IPS DF 4.7 (cell line): ENCODE measurements at regions not wholly inside any gene's neighbourhood (a gene's known extent, or its start where the extent isn't known, plus 50 kb on each side); places are given as distances from the start of the nearest gene placed in this dataset.
"Not testable (repeated sequence)": the region's sequence is repeated elsewhere in the genome, so short reads cannot be mapped to it uniquely, and the experiment has no call there.

Source experiments
- DNase-seq: peaks from one replicate; pipeline ENCODE4 v3.0.0-alpha.2; 2013; ENCODE audit warnings: low spot score; ENCODE audit errors: extremely low read depth

DNA sequence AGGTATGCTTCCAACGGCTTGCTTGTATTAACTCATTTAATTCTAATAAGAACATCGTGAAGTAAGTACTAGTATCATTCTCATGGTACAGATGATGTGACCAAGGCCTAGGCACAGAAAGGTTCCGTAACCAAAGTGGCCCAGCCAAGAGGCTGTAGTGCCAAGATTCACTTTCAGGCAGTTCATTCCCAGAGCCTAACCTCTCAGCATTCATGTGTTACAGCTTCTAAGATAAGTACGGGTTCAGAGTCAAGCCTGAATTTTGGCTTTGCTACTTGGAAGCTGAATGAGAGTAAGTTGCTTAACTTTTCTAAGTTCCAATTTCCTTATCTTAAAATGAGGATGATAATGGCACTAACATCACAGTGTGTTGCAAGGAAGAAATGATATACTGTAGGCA, 379.9 kb downstream of the AEBP2 start:
- no peak for DNase-seq

DNA sequence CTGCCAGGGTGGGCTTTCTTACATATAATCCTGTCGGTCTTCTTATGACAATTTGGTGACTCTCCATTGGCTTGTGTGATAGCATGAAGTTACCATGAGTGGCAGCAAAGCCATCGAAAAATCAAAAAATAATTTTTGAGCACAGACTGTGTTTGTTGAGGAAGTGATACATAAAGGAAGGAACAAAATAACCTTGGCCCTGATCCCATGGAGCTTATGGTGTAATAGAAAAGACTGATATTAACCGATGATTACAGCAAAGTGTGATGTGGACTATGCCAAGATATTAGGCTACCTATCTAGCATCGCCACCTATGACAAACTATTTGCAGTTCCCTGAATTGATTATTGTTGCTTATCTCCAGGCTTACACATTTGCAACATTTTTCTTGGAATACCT, 383.2 kb downstream of the AEBP2 start:
- no peak for DNase-seq

- DNase-seq = not testable (repeated sequence)
Measured at GRCh38 chr12:19823326-19823725, 384.0 kb downstream of the AEBP2 start.

DNA sequence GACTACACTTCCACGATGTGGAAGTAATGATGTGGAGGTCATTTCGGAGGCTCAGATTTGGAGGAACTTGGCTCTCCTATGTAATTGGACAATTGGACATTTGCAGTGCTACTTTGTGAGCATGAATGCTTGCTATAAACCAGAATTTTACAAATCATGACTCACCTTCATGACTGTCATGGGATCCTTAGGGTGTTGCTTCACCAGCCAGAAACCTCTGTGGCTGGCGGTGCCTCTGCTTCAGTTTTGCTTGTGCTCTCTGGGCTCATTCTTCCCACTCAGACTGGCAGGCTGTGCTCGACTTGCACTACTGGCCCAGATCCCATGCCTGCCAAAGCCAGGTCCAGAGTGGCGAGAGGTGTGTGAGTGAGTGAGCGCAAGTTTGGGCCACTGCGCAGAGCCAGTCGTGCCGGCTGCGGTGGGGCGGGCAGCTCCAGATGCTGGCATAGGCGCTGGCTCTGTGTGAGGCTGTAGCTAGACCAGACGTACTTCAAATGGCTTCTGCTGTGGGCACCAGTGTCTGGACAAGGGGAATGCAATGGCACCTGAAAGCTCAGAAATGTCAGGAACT, 387.8 kb downstream of the AEBP2 start:
- no peak for DNase-seq

DNA sequence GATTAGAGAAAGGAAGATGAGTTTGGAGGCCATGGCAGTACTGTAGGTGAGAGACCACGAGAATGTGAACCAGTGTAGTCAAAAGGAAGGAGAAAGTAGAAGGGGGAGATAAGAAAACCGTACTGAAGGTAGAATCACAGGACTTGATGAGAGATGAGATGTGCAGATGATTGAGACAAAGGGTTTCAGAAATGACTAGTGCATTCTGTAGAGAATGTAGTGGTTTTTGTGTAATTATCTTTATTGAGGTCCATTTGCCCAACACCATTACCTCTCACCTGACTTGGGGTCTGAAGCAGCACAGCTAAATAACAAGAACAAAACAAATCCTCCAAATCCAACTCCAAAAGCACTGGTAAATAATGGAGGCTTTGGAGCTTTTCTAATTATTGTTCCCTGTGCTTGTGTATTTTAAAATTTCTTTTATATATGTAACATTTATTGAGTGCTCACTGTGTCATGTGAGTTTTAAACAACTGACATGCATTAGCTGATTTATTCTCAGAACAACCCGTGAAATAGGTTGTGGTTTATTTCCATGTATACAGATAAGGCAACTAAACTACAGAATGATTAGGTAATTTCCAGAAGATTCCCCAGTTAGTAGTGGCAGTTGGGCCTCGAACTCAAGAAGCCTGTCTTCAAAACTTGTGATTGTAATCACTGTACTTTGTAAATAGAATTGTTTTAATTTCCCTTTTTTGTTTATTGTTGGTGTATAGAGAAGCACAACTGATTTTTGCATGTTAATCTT, 390.0 kb downstream of the AEBP2 start:
- DNase-seq = no peak

DNA sequence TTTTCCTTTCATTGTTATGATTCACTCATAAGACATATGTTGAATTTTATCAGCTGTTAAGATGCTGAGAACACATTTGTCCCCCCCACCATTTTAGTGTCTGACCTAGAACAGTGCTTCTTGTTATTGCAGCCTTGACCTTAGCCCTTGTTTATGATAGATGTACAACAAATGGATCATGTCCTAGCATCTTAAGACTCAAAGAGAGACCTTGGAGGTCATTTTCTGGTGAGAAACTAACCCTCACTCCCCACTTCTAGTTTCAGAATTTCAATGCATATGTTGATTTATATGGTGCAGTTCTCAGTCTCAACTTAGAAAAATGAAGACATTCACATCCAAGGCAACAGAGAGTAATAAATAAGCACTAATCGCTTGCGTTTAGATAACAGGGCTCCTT, 391.2 kb downstream of the AEBP2 start:
- DNase-seq = no peak

- DNase-seq = no peak
Measured at GRCh38 chr12:19833775-19834501, 394.6 kb downstream of the AEBP2 start.

GRCh38 chr12:19834592-19834991, 395.3 kb downstream of the AEBP2 start:
- DNase-seq = no peak

- no peak for DNase-seq
Measured at GRCh38 chr12:19836056-19836455, 396.8 kb downstream of the AEBP2 start.

GRCh38 chr12:19836456-19836855, 397.2 kb downstream of the AEBP2 start:
- DNase-seq = no peak

GRCh38 chr12:19837543-19837942, 398.3 kb downstream of the AEBP2 start:
- no peak for DNase-seq

- DNase-seq = no peak
Measured at GRCh38 chr12:19841451-19841850, 402.2 kb downstream of the AEBP2 start.

GRCh38 chr12:19842116-19842515, 402.8 kb downstream of the AEBP2 start:
- DNase-seq = no peak

DNA sequence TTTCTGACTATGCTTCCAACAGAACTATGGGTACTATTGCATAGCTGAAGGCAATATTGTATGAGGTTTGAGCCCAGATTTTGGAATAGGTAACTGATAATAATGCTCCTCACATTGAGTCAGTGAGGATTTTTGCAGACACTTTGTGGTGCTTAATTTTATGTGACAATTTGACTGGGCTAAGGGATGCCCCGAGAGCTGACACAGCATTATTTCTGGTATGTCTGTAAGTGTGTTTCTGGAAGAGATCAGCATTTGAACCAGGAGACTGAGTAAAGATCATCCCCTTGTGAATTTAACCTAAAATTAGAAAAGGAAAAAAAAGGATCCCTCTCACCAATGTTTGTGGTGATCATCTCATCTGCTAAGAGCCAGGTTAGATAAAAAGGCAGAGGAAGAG, 404.9 kb downstream of the AEBP2 start:
- DNase-seq = no peak

DNA sequence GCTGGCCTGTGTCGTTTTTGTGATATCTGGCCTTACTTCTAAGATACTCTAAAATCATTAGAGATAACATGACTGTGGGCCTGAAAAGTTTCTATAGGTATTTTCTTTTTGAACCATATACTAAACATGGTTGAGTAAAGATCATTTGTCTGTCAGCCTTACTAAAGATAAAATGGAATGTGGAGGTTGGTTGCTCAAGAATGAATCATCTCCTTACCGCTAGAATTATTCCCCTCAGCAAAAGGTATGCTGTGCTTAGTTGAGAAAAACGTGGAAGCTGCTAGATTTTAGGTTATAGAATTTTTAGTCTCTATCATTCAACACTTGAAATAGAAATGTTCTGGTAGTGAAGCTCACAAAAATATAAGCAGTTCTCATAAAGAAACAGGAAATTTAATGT, 407.3 kb downstream of the AEBP2 start:
- no peak for DNase-seq

GRCh38 chr12:19847294-19848059, 408.2 kb downstream of the AEBP2 start:
- no peak for DNase-seq

GRCh38 chr12:19848421-19848820, 409.1 kb downstream of the AEBP2 start:
- no peak for DNase-seq

GRCh38 chr12:19849208-19849607, 409.9 kb downstream of the AEBP2 start:
- DNase-seq = no peak

GRCh38 chr12:19850346-19851065, 411.2 kb downstream of the AEBP2 start:
- no peak for DNase-seq

- no peak for DNase-seq
Measured at GRCh38 chr12:19852100-19852855, 413.0 kb downstream of the AEBP2 start.
